T-cell (primary cell): ENCODE measurements at regions not wholly inside any gene's neighbourhood (a gene's known extent, or its start where the extent isn't known, plus 50 kb on each side); places are given as distances from the start of the nearest gene placed in this dataset.

ENCODE experiments used
- ATAC-seq, 4 experiments: fragments of 200-7000 bp in 3 of 4; fragments of 150-1000 bp in 1 of 4; cut with Tn5 transposase; replicated peaks in 1 of 4; 1 replicate in 3 of 4; 2 replicates in 1 of 4; pipeline ENCODE4 v1.10.0; 2021; ENCODE audit warnings: moderate library complexity in 3 of 4, mild to moderate bottlenecking in 2 of 4, moderate number of reproducible peaks in 1 of 4
- CTCF ChIA-PET, 2 donors: fragments of 300-600 bp; sonication (Branson Sonifier 250); formaldehyde crosslinking; loops; one replicate each; lab custom pipeline; 2022; ENCODE audit warnings: antibody characterized with exemption in 2 of 2; lab: Charles Lee
- POLR2A ChIA-PET, 2 donors: fragments of 300-600 bp; sonication (Branson Sonifier 250); formaldehyde crosslinking; loops; one replicate each; lab custom pipeline; 2022; ENCODE audit warnings: antibody characterized with exemption in 2 of 2; lab: Charles Lee
- DNase-seq, 35 experiments: peaks; one replicate each; pipeline versions ENCODE4 v3.0.0 to v3.0.0-alpha.2; 2013 to 2023
- H3K27ac ChIP-seq: one replicate; pipeline ENCODE4 v1.5.1; 2013; ENCODE audit warnings: low read length
- H3K27me3 ChIP-seq, 2 experiments: replicated peaks in 1 of 2; 1 replicate in 1 of 2; 2 replicates in 1 of 2; pipeline versions ENCODE4 v1.6.1 to v1.7.0; 2013; ENCODE audit warnings: low read length in 1 of 2, mixed read lengths in 1 of 2; ENCODE audit not compliant: control insufficient read depth in 2 of 2, insufficient read depth in 2 of 2; ENCODE audit errors: extremely low read depth in 1 of 2
- H3K36me3 ChIP-seq, 2 donors: 1 replicate in 1 of 2; 2 replicates in 1 of 2; pipeline versions ENCODE4 v1.6.1 to v1.7.0; 2013; ENCODE audit warnings: low read length in 1 of 2; ENCODE audit not compliant: control insufficient read depth in 2 of 2, insufficient read depth in 1 of 2; ENCODE audit errors: extremely low read depth in 1 of 2
- H3K4me1 ChIP-seq, 2 experiments: 1 replicate in 1 of 2; 2 replicates in 1 of 2; pipeline versions ENCODE4 v1.6.1 to v1.7.0; 2013; ENCODE audit warnings: low read length in 2 of 2, mixed read lengths in 1 of 2; ENCODE audit not compliant: insufficient read depth in 2 of 2, control insufficient read depth in 1 of 2; ENCODE audit errors: extremely low read depth in 1 of 2
- H3K4me3 ChIP-seq, 2 donors: 1 replicate in 1 of 2; 2 replicates in 1 of 2; pipeline versions ENCODE4 v1.5.1 to v1.7.0; 2013; ENCODE audit warnings: mild to moderate bottlenecking in 2 of 2, low read length in 1 of 2, moderate library complexity in 1 of 2; ENCODE audit not compliant: control insufficient read depth in 1 of 2; ENCODE audit errors: extremely low read depth in 1 of 2
- H3K9me3 ChIP-seq: 2 replicates; pipeline ENCODE4 v1.7.0; 2013
- H3K27ac Mint-ChIP-seq, 2 donors: one replicate each; pipeline ENCODE4 v1.8.0; 2020 to 2021; ENCODE audit warnings: mild to moderate bottlenecking in 2 of 2, mixed read lengths in 2 of 2
- H3K27me3 Mint-ChIP-seq, 2 donors: one replicate each; pipeline ENCODE4 v1.8.0; 2021 to 2022; ENCODE audit warnings: mixed read lengths in 2 of 2
- H3K36me3 Mint-ChIP-seq: one replicate; pipeline ENCODE4 v1.8.0; 2021; ENCODE audit warnings: mixed read lengths
- H3K4me1 Mint-ChIP-seq, 3 donors: one replicate each; pipeline ENCODE4 v1.8.0; 2020 to 2022; ENCODE audit warnings: mixed read lengths in 3 of 3, mild to moderate bottlenecking in 1 of 3
- H3K4me3 Mint-ChIP-seq, 3 donors: one replicate each; pipeline ENCODE4 v1.8.0; 2020 to 2022; ENCODE audit warnings: mild to moderate bottlenecking in 3 of 3, mixed read lengths in 3 of 3, moderate library complexity in 3 of 3
- H3K9me3 Mint-ChIP-seq, 3 donors: one replicate each; pipeline ENCODE4 v1.8.0; 2020 to 2022; ENCODE audit warnings: mixed read lengths in 3 of 3
- WGBS: methylation state at CpG from one replicate; pipeline ENCODE4 v1.1.5; 2013; ENCODE audit warnings: missing lambda C conversion rate; ENCODE audit not compliant: insufficient coverage; 5-methylcytosine and 5-hydroxymethylcytosine counted together

- peaks cover 4 to 12% of the 10 kb centered on the region in 2 donors for H3K27me3 Mint-ChIP-seq
- CTCF ChIA-PET: no interaction called here
- no CpG with 5 or more reads among the region's 3 CpGs for WGBS
Observed at GRCh38 chr12:98194591-98194990, 320.8 kb upstream of the TMPO start.

GRCh38 chr12:98198261-98198982 lies 317.0 kb upstream of the TMPO start:
- no peak overlapping the region for H3K4me3 ChIP-seq
- Mint-ChIP-seq H3K4me1 (no peaks in the 10 kb centered on the region), H3K9me3 (peaks cover 3 to 12% (median 5%) of the 10 kb centered on the region in 3 donors), H3K27me3 (peaks cover 4 to 18% of the 10 kb centered on the region in 2 donors), H3K36me3 (no peaks in the 10 kb centered on the region), H3K27ac (no peak overlapping the region), H3K4me3 (no peak overlapping the region)
- 60% methylated on average over 3 of the region's 4 CpGs for WGBS
- peaks cover 0 to 3% of the 10 kb centered on the region in 2 experiments for H3K27me3 ChIP-seq
- ATAC-seq (no peak), DNase-seq (no peak)
- no peaks in the 10 kb centered on the region for H3K36me3 ChIP-seq
- no peaks in the 10 kb centered on the region for H3K9me3 ChIP-seq
- POLR2A ChIA-PET: no interaction called here
- H3K27ac ChIP-seq: no peak overlapping the region
- CTCF ChIA-PET: no interaction called here
- no peaks in the 10 kb centered on the region for H3K4me1 ChIP-seq

More at GRCh38 chr12:98194591-98194990, 320.8 kb upstream of the TMPO start:
- POLR2A ChIA-PET: no interaction called here
- Histone ChIP-seq H3K4me1 (no peaks in the 10 kb centered on the region), H3K36me3 (no peaks in the 10 kb centered on the region), H3K27me3 (no peaks in the 10 kb centered on the region), H3K9me3 (no peaks in the 10 kb centered on the region), H3K27ac (no peak overlapping the region), H3K4me3 (no peak overlapping the region)
- ATAC-seq: no peak
- H3K27ac Mint-ChIP-seq: no peak overlapping the region
- DNase-seq: no peak
- no peaks in the 10 kb centered on the region for H3K36me3 Mint-ChIP-seq
- H3K4me1 Mint-ChIP-seq: no peaks in the 10 kb centered on the region
- no peak overlapping the region for H3K4me3 Mint-ChIP-seq
- peaks cover 0 to 7% (median 0%) of the 10 kb centered on the region in 3 donors for H3K9me3 Mint-ChIP-seq

GRCh38 chr12:98208816-98209215 lies 306.6 kb upstream of the TMPO start:
- Mint-ChIP-seq H3K27me3 (no peaks in the 10 kb centered on the region), H3K4me3 (no peak overlapping the region), H3K4me1 (no peaks in the 10 kb centered on the region), H3K9me3 (peaks cover 5 to 14% (median 6%) of the 10 kb centered on the region in 3 donors), H3K36me3 (no peaks in the 10 kb centered on the region), H3K27ac (no peak overlapping the region)
- no peaks in the 10 kb centered on the region for H3K27me3 ChIP-seq
- DNase-seq (no peak), ATAC-seq (no peak)
- ChIA-PET CTCF (no interaction called here), POLR2A (no interaction called here)
- no CpG with 5 or more reads among the region's 7 CpGs for WGBS
- no peak overlapping the region for H3K27ac ChIP-seq
- H3K4me3 ChIP-seq: no peak overlapping the region
- H3K36me3 ChIP-seq: no peaks in the 10 kb centered on the region
- no peaks in the 10 kb centered on the region for H3K4me1 ChIP-seq
- H3K9me3 ChIP-seq: no peaks in the 10 kb centered on the region

GRCh38 chr12:98211909-98212695 lies 303.3 kb upstream of the TMPO start:
- POLR2A ChIA-PET: no interaction called here
- no peak for DNase-seq
- Histone ChIP-seq H3K27ac (no peak overlapping the region), H3K4me1 (no peaks in the 10 kb centered on the region), H3K36me3 (no peaks in the 10 kb centered on the region), H3K9me3 (no peaks in the 10 kb centered on the region), H3K27me3 (no peaks in the 10 kb centered on the region), H3K4me3 (no peak overlapping the region)
- Mint-ChIP-seq H3K36me3 (no peaks in the 10 kb centered on the region), H3K27me3 (peaks cover 3 to 5% of the 10 kb centered on the region in 2 donors), H3K9me3 (peaks cover 0 to 5% (median 0%) of the 10 kb centered on the region in 3 donors), H3K4me3 (no peak overlapping the region), H3K27ac (no peak overlapping the region), H3K4me1 (no peaks in the 10 kb centered on the region)
- 64% methylated on average over 3 of the region's 8 CpGs for WGBS
- CTCF ChIA-PET: no interaction called here
- no peak for ATAC-seq

- CTCF ChIA-PET: no interaction called here
Observed at GRCh38 chr12:98213556-98213955, 301.8 kb upstream of the TMPO start.

GRCh38 chr12:98217257-98217656 lies 298.1 kb upstream of the TMPO start:
- Mint-ChIP-seq H3K27ac (no peak overlapping the region), H3K4me3 (no peak overlapping the region), H3K9me3 (peaks cover 0 to 5% (median 0%) of the 10 kb centered on the region in 3 donors), H3K36me3 (no peaks in the 10 kb centered on the region), H3K4me1 (no peaks in the 10 kb centered on the region), H3K27me3 (peaks cover 8 to 18% of the 10 kb centered on the region in 2 donors)
- H3K9me3 ChIP-seq: no peaks in the 10 kb centered on the region
- no peak overlapping the region for H3K27ac ChIP-seq
- no peak overlapping the region for H3K4me3 ChIP-seq
- ATAC-seq (no peak), DNase-seq (no peak)
- no peaks in the 10 kb centered on the region for H3K36me3 ChIP-seq
- H3K4me1 ChIP-seq: no peaks in the 10 kb centered on the region
- ChIA-PET POLR2A (no interaction called here), CTCF (no interaction called here)
- no CpG with 5 or more reads among the region's 1 CpG for WGBS
- no peaks in the 10 kb centered on the region for H3K27me3 ChIP-seq

More at GRCh38 chr12:98213556-98213955, 301.8 kb upstream of the TMPO start:
- POLR2A ChIA-PET: no interaction called here
- 74% methylated on average over 5 of the region's 6 CpGs for WGBS
- Mint-ChIP-seq H3K4me3 (no peak overlapping the region), H3K4me1 (no peaks in the 10 kb centered on the region), H3K27me3 (peaks cover 3 to 5% of the 10 kb centered on the region in 2 donors), H3K9me3 (peaks cover 0 to 5% (median 0%) of the 10 kb centered on the region in 3 donors), H3K27ac (no peak overlapping the region), H3K36me3 (no peaks in the 10 kb centered on the region)
- H3K4me3 ChIP-seq: no peak overlapping the region
- no peaks in the 10 kb centered on the region for H3K9me3 ChIP-seq
- DNase-seq: no peak
- no peaks in the 10 kb centered on the region for H3K27me3 ChIP-seq
- H3K4me1 ChIP-seq: no peaks in the 10 kb centered on the region
- H3K36me3 ChIP-seq: no peaks in the 10 kb centered on the region
- H3K27ac ChIP-seq: no peak overlapping the region
- ATAC-seq: no peak
